NCI-H2196 (cell line): ENCODE measurements at regions not wholly inside any gene's neighbourhood (a gene's known extent, or its start where the extent isn't known, plus 50 kb on each side); places are given as distances from the start of the nearest gene placed in this dataset.

Experiments used
- DNase-seq: peaks from one replicate; lab custom pipeline; 2025; ENCODE audit not compliant: unreplicated experiment; lab: John Stamatoyannopoulos, UW

- no peak for DNase-seq
Observed at GRCh38 chr18:33820517-33821371, 242.7 kb downstream of the ASXL3 start.

GRCh38 chr18:33819692-33820343, 241.8 kb downstream of the ASXL3 start:
- peak; percentile 30 for DNase-seq

DNA sequence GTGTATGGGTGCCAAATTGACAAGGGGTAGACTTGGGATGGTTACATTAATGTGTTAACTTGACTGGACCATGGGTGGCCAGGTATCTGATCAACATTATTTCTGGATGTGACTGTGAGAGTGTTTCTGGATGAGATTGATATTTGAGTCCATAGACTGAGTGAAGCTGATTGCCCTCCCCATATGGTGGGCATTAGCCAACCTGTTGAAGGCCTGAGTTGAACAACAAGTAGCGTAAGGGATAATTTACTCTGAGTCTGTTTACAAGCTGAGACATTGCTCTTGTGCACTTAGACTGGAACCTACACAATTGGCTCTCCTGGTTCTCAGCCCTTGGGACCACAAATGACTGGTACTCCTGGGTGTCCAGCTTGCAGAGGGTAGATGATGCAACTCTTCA, 240.1 kb downstream of the ASXL3 start:
- no peak for DNase-seq

GRCh38 chr18:33817096-33817495, 239.1 kb downstream of the ASXL3 start:
- no peak for DNase-seq

- no peak for DNase-seq
Observed at GRCh38 chr18:33814546-33814945, 236.5 kb downstream of the ASXL3 start.

GRCh38 chr18:33812186-33812585, 234.2 kb downstream of the ASXL3 start:
- DNase-seq: no peak

- peak; percentile 65 for DNase-seq
Observed at GRCh38 chr18:33805592-33805991, 227.6 kb downstream of the ASXL3 start.

- peak; percentile 66 for DNase-seq
Observed at GRCh38 chr18:33804258-33804657, 226.2 kb downstream of the ASXL3 start.

- no peak for DNase-seq
Observed at GRCh38 chr18:33803636-33804035, 225.6 kb downstream of the ASXL3 start.

GRCh38 chr18:33802955-33803354, 224.9 kb downstream of the ASXL3 start:
- DNase-seq: peak; percentile 95
